ENCODE measurements at regions not wholly inside any gene's neighbourhood (a gene's known extent, or its start where the extent isn't known, plus 50 kb on each side); places are given as distances from the start of the nearest gene placed in this dataset.

DNA sequence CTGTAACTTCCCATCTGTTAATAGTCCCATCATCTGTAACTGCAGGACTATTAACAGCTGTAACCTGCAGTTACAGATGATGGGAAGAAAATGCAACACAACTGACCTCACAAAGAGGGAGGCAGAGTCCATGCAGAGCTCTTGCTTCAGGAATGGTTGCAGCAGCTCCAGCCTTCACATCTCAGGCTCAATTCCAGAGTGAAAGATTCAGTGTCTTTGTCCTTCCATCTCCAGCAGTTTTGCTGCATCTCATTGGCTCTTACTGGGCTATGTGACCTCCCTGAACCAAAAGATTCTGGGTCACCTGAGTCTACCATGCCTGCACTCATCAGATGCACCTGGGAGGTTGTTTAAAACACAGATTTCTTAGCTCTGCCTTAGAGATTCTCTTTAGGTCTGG is 686.7 kb downstream of the MATN1 start:
- TF ChIP-seq POLR2AphosphoS5 (IDR thresholded peaks at IDR 0.05; ENCODE audit: low read depth, low read length) (no peak), SIN3A (IDR thresholded peaks at IDR 0.05; ENCODE audit: borderline replicate concordance, insufficient read depth, low read length) (no peak), FOXP2 (optimal IDR thresholded peaks at IDR 0.05; ENCODE audit: borderline replicate concordance, extremely low read depth, extremely low read length, insufficient read depth) (no peak), TAF1 (IDR thresholded peaks at IDR 0.05; ENCODE audit: borderline replicate concordance, insufficient read depth, low read length) (no peak)
- TF ChIP-seq, protein P1, sequence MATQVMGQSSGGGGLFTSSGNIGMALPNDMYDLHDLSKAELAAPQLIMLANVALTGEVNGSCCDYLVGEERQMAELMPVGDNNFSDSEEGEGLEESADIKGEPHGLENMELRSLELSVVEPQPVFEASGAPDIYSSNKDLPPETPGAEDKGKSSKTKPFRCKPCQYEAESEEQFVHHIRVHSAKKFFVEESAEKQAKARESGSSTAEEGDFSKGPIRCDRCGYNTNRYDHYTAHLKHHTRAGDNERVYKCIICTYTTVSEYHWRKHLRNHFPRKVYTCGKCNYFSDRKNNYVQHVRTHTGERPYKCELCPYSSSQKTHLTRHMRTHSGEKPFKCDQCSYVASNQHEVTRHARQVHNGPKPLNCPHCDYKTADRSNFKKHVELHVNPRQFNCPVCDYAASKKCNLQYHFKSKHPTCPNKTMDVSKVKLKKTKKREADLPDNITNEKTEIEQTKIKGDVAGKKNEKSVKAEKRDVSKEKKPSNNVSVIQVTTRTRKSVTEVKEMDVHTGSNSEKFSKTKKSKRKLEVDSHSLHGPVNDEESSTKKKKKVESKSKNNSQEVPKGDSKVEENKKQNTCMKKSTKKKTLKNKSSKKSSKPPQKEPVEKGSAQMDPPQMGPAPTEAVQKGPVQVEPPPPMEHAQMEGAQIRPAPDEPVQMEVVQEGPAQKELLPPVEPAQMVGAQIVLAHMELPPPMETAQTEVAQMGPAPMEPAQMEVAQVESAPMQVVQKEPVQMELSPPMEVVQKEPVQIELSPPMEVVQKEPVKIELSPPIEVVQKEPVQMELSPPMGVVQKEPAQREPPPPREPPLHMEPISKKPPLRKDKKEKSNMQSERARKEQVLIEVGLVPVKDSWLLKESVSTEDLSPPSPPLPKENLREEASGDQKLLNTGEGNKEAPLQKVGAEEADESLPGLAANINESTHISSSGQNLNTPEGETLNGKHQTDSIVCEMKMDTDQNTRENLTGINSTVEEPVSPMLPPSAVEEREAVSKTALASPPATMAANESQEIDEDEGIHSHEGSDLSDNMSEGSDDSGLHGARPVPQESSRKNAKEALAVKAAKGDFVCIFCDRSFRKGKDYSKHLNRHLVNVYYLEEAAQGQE (IDR thresholded peaks at IDR 0.05; ENCODE audit: insufficient read depth in 1 of 2, low read depth in 2 of 2, low read length in 2 of 2) = no peak

Measured in PFSK-1 (cell line).